ENCODE measurements at regions not wholly inside any gene's neighbourhood (a gene's known extent, or its start where the extent isn't known, plus 50 kb on each side); places are given as distances from the start of the nearest gene placed in this dataset.

- in situ Hi-C loops (cut with HindIII; ENCODE audit: low sequenced_read_pairs) = no loop called here
These were observed 83.8 kb downstream of the AXIN2 start for GRCh38 chr17:65477600-65477999.

- in situ Hi-C loops (cut with HindIII; ENCODE audit: low sequenced_read_pairs) = no loop called here
These were observed 86.8 kb downstream of the AXIN2 start for GRCh38 chr17:65474660-65475059.

- in situ Hi-C loops (cut with HindIII; ENCODE audit: low sequenced_read_pairs) = no loop called here
These were observed 87.5 kb downstream of the AXIN2 start for GRCh38 chr17:65473985-65474384.

- in situ Hi-C loops (cut with HindIII; ENCODE audit: low sequenced_read_pairs) = no loop called here
These were observed 88.1 kb downstream of the AXIN2 start for GRCh38 chr17:65473363-65473762.

GRCh38 chr17:65472666-65473309 is 88.7 kb downstream of the AXIN2 start:
- in situ Hi-C loops (cut with HindIII; ENCODE audit: low sequenced_read_pairs) = no loop called here

- in situ Hi-C loops (cut with HindIII; ENCODE audit: low sequenced_read_pairs) = no loop called here
These were observed 90.7 kb downstream of the AXIN2 start for GRCh38 chr17:65470783-65471182.

- in situ Hi-C loops (cut with HindIII; ENCODE audit: low sequenced_read_pairs) = no loop called here
These were observed 93.1 kb downstream of the AXIN2 start for GRCh38 chr17:65468321-65468720.

GRCh38 chr17:65467156-65467555 is 94.3 kb downstream of the AXIN2 start:
- in situ Hi-C loops (cut with HindIII; ENCODE audit: low sequenced_read_pairs) = no loop called here

- in situ Hi-C loops (cut with HindIII; ENCODE audit: low sequenced_read_pairs) = no loop called here
These were observed 94.9 kb downstream of the AXIN2 start for GRCh38 chr17:65466547-65466946.

GRCh38 chr17:65463242-65463641 is 98.2 kb downstream of the AXIN2 start:
- in situ Hi-C loops (cut with HindIII; ENCODE audit: low sequenced_read_pairs) = no loop called here

- in situ Hi-C loops (cut with HindIII; ENCODE audit: low sequenced_read_pairs) = loop anchor here (5.0 kb wide), 1 partner anchor 87 kb away; no protein-coding TSS in a partner anchor
These were observed 101.6 kb downstream of the AXIN2 start for GRCh38 chr17:65459677-65460347.

GRCh38 chr17:65457635-65458257 is 103.7 kb downstream of the AXIN2 start:
- in situ Hi-C loops (cut with HindIII; ENCODE audit: low sequenced_read_pairs) = loop anchor here (5.0 kb wide), 1 partner anchor 90 kb away; no protein-coding TSS in a partner anchor

GRCh38 chr17:65457183-65457582 is 104.3 kb downstream of the AXIN2 start:
- in situ Hi-C loops (cut with HindIII; ENCODE audit: low sequenced_read_pairs) = loop anchor here (5.0 kb wide), 1 partner anchor 90 kb away; no protein-coding TSS in a partner anchor

- in situ Hi-C loops (cut with HindIII; ENCODE audit: low sequenced_read_pairs) = loop anchor here (5.0 kb wide), 1 partner anchor 91 kb away; no protein-coding TSS in a partner anchor
These were observed 104.9 kb downstream of the AXIN2 start for GRCh38 chr17:65456368-65457151.

- in situ Hi-C loops (cut with HindIII; ENCODE audit: low sequenced_read_pairs) = loop anchor here (5.0 kb wide), 1 partner anchor 91 kb away; no protein-coding TSS in a partner anchor
These were observed 105.5 kb downstream of the AXIN2 start for GRCh38 chr17:65455972-65456343.

GRCh38 chr17:65455154-65455971 is 106.1 kb downstream of the AXIN2 start:
- in situ Hi-C loops (cut with HindIII; ENCODE audit: low sequenced_read_pairs) = loop anchor here (5.0 kb wide), 1 partner anchor 92 kb away; no protein-coding TSS in a partner anchor

GRCh38 chr17:65453204-65453931 is 108.1 kb downstream of the AXIN2 start:
- in situ Hi-C loops (cut with HindIII; ENCODE audit: low sequenced_read_pairs) = no loop called here

- in situ Hi-C loops (cut with HindIII; ENCODE audit: low sequenced_read_pairs) = no loop called here
These were observed 112.0 kb downstream of the AXIN2 start for GRCh38 chr17:65449495-65449894.

GRCh38 chr17:65447823-65448222 is 113.6 kb downstream of the AXIN2 start:
- in situ Hi-C loops (cut with HindIII; ENCODE audit: low sequenced_read_pairs) = no loop called here
